ENCODE measurements at regions not wholly inside any gene's neighbourhood (a gene's known extent, or its start where the extent isn't known, plus 50 kb on each side); places are given as distances from the start of the nearest gene placed in this dataset.

DNA sequence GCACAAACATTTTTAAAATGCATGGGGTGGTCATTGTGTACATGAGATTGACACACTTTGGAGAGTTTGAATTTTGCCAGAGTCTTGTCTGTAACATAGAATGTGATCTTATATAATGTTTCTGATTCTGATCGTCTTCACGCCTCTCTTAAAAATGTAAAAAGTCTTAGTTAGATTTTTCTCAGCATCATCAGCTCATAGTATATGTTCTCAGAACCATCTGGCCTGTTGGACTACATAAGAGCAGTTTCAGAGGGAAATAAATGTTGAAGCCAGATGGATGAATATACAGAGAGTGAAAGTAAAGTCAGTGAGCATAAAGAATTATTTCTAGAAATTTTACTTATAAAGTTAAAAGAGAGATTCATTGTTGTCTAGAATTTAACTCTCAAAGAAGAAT, 789.9 kb upstream of the MIR17HG start:
- no peak for TF ChIP-seq RAD21 (IDR thresholded peaks at IDR 0.05)
- TF ChIP-seq, protein P1, sequence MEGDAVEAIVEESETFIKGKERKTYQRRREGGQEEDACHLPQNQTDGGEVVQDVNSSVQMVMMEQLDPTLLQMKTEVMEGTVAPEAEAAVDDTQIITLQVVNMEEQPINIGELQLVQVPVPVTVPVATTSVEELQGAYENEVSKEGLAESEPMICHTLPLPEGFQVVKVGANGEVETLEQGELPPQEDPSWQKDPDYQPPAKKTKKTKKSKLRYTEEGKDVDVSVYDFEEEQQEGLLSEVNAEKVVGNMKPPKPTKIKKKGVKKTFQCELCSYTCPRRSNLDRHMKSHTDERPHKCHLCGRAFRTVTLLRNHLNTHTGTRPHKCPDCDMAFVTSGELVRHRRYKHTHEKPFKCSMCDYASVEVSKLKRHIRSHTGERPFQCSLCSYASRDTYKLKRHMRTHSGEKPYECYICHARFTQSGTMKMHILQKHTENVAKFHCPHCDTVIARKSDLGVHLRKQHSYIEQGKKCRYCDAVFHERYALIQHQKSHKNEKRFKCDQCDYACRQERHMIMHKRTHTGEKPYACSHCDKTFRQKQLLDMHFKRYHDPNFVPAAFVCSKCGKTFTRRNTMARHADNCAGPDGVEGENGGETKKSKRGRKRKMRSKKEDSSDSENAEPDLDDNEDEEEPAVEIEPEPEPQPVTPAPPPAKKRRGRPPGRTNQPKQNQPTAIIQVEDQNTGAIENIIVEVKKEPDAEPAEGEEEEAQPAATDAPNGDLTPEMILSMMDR (IDR thresholded peaks at IDR 0.05; ENCODE audit: low read depth, low read length, missing input control) = no peak
- TF ChIP-seq, protein P2, sequence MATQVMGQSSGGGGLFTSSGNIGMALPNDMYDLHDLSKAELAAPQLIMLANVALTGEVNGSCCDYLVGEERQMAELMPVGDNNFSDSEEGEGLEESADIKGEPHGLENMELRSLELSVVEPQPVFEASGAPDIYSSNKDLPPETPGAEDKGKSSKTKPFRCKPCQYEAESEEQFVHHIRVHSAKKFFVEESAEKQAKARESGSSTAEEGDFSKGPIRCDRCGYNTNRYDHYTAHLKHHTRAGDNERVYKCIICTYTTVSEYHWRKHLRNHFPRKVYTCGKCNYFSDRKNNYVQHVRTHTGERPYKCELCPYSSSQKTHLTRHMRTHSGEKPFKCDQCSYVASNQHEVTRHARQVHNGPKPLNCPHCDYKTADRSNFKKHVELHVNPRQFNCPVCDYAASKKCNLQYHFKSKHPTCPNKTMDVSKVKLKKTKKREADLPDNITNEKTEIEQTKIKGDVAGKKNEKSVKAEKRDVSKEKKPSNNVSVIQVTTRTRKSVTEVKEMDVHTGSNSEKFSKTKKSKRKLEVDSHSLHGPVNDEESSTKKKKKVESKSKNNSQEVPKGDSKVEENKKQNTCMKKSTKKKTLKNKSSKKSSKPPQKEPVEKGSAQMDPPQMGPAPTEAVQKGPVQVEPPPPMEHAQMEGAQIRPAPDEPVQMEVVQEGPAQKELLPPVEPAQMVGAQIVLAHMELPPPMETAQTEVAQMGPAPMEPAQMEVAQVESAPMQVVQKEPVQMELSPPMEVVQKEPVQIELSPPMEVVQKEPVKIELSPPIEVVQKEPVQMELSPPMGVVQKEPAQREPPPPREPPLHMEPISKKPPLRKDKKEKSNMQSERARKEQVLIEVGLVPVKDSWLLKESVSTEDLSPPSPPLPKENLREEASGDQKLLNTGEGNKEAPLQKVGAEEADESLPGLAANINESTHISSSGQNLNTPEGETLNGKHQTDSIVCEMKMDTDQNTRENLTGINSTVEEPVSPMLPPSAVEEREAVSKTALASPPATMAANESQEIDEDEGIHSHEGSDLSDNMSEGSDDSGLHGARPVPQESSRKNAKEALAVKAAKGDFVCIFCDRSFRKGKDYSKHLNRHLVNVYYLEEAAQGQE (IDR thresholded peaks at IDR 0.05) = no peak
- TF ChIP-seq YY1 (IDR thresholded peaks at IDR 0.05) = no peak
- TF ChIP-seq, protein P3, sequence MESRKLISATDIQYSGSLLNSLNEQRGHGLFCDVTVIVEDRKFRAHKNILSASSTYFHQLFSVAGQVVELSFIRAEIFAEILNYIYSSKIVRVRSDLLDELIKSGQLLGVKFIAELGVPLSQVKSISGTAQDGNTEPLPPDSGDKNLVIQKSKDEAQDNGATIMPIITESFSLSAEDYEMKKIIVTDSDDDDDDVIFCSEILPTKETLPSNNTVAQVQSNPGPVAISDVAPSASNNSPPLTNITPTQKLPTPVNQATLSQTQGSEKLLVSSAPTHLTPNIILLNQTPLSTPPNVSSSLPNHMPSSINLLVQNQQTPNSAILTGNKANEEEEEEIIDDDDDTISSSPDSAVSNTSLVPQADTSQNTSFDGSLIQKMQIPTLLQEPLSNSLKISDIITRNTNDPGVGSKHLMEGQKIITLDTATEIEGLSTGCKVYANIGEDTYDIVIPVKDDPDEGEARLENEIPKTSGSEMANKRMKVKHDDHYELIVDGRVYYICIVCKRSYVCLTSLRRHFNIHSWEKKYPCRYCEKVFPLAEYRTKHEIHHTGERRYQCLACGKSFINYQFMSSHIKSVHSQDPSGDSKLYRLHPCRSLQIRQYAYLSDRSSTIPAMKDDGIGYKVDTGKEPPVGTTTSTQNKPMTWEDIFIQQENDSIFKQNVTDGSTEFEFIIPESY (IDR thresholded peaks at IDR 0.05) = no peak
- TF ChIP-seq, protein P4, sequence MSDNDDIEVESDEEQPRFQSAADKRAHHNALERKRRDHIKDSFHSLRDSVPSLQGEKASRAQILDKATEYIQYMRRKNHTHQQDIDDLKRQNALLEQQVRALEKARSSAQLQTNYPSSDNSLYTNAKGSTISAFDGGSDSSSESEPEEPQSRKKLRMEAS (IDR thresholded peaks at IDR 0.05) = no peak
- TF ChIP-seq GABPA (IDR thresholded peaks at IDR 0.05 in 1 of 2, conservative IDR thresholded peaks at IDR 0.05 in 1 of 2) = no peak
- no peak for TF ChIP-seq SP1 (IDR thresholded peaks at IDR 0.05)
- TF ChIP-seq JUND (IDR thresholded peaks at IDR 0.05) = no peak
- TF ChIP-seq, protein P5, sequence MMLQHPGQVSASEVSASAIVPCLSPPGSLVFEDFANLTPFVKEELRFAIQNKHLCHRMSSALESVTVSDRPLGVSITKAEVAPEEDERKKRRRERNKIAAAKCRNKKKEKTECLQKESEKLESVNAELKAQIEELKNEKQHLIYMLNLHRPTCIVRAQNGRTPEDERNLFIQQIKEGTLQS (IDR thresholded peaks at IDR 0.05) = no peak
- no peak for TF ChIP-seq TAF1 (conservative IDR thresholded peaks at IDR 0.05)
- TF ChIP-seq EGR1 (IDR thresholded peaks at IDR 0.05; ENCODE audit: low read depth in 2 of 2) = no peak

Measured in liver (tissue), 3 donors.